GM21576 (cell line): ENCODE measurements at regions not wholly inside any gene's neighbourhood (a gene's known extent, or its start where the extent isn't known, plus 50 kb on each side); places are given as distances from the start of the nearest gene placed in this dataset.

Experiments used
- ATAC-seq: cut with Tn5 transposase; IDR thresholded peaks from one replicate; pipeline ENCODE4 v1.9.1; 2021; ENCODE audit warnings: mild to moderate bottlenecking, moderate library complexity; ENCODE audit not compliant: unreplicated experiment

- ATAC-seq: no peak
These were observed 164.7 kb upstream of the CHRM3 start for GRCh38 chr1:239221656-239222055.

- no peak for ATAC-seq
These were observed 166.7 kb upstream of the CHRM3 start for GRCh38 chr1:239219679-239220078.

- no peak for ATAC-seq
These were observed 168.1 kb upstream of the CHRM3 start for GRCh38 chr1:239218301-239218700.

- no peak for ATAC-seq
These were observed 173.6 kb upstream of the CHRM3 start for GRCh38 chr1:239212811-239213220.

- ATAC-seq: no peak
These were observed 176.8 kb upstream of the CHRM3 start for GRCh38 chr1:239209591-239209990.

- no peak for ATAC-seq
These were observed 182.0 kb upstream of the CHRM3 start for GRCh38 chr1:239204401-239204800.

GRCh38 chr1:239197871-239198270 is 188.5 kb upstream of the CHRM3 start:
- no peak for ATAC-seq

- no peak for ATAC-seq
These were observed 196.3 kb upstream of the CHRM3 start for GRCh38 chr1:239189998-239190512.

GRCh38 chr1:239186487-239186886 is 199.9 kb upstream of the CHRM3 start:
- no peak for ATAC-seq

GRCh38 chr1:239185245-239185619 is 201.1 kb upstream of the CHRM3 start:
- ATAC-seq: no peak

GRCh38 chr1:239184561-239185244 is 201.7 kb upstream of the CHRM3 start:
- no peak for ATAC-seq

- ATAC-seq: no peak
These were observed 207.4 kb upstream of the CHRM3 start for GRCh38 chr1:239178961-239179360.

GRCh38 chr1:239174880-239175279 is 211.5 kb upstream of the CHRM3 start:
- no peak for ATAC-seq

- ATAC-seq: no peak
These were observed 215.5 kb upstream of the CHRM3 start for GRCh38 chr1:239170828-239171227.

GRCh38 chr1:239169276-239169675 is 217.1 kb upstream of the CHRM3 start:
- no peak for ATAC-seq

GRCh38 chr1:239164451-239165180 is 221.8 kb upstream of the CHRM3 start:
- no peak for ATAC-seq

- no peak for ATAC-seq
These were observed 230.8 kb upstream of the CHRM3 start for GRCh38 chr1:239155466-239156091.

- no peak for ATAC-seq
These were observed 234.4 kb upstream of the CHRM3 start for GRCh38 chr1:239151937-239152336.

- ATAC-seq: no peak
These were observed 245.4 kb upstream of the CHRM3 start for GRCh38 chr1:239140968-239141367.

- no peak for ATAC-seq
These were observed 246.6 kb upstream of the CHRM3 start for GRCh38 chr1:239139801-239140200.

GRCh38 chr1:239128541-239128940 is 257.8 kb upstream of the CHRM3 start:
- ATAC-seq: no peak

GRCh38 chr1:239126884-239127283 is 259.5 kb upstream of the CHRM3 start:
- no peak for ATAC-seq
